ENCODE measurements at regions not wholly inside any gene's neighbourhood (a gene's known extent, or its start where the extent isn't known, plus 50 kb on each side); places are given as distances from the start of the nearest gene placed in this dataset.

GRCh38 chr9:13716090-13716489 is 436.6 kb upstream of the MPDZ start:
- TF ChIP-seq POLR2AphosphoS5 (IDR thresholded peaks at IDR 0.05; ENCODE audit: low read depth, low read length), result no peak
- TF ChIP-seq POLR2A (IDR thresholded peaks at IDR 0.05; ENCODE audit: low read depth, low read length), result no peak
- TF ChIP-seq TAF1 (IDR thresholded peaks at IDR 0.05; ENCODE audit: borderline replicate concordance, low read depth, low read length), result no peak

All from GM12892 (cell line).